Sciatic nerve (tissue), 2 donors: ENCODE measurements at regions not wholly inside any gene's neighbourhood (a gene's known extent, or its start where the extent isn't known, plus 50 kb on each side); places are given as distances from the start of the nearest gene placed in this dataset.
A peak's percentile ranks its signal among the peaks of the same experiment; 100 is the strongest.

Experiments
- ATAC-seq: fragments of 200-7000 bp; cut with Tn5 transposase; one replicate; pipeline ENCODE4 v1.9.1; 2020; ENCODE audit warnings: mild to moderate bottlenecking, moderate library complexity
- DNase-seq: peaks from one replicate; pipeline ENCODE4 v3.0.0-alpha.2; 2020; ENCODE audit warnings: low spot score
- intact Hi-C: fragments of 100-400 bp; cut with DNase I; formaldehyde crosslinking; loops from one replicate; pipeline ENCODE4 v1.14.2; 2022
- donor health status: DM: no; HTN: no; CAD: no.
- donor health status: DM: no; HTN: no; CAD: no.

DNA sequence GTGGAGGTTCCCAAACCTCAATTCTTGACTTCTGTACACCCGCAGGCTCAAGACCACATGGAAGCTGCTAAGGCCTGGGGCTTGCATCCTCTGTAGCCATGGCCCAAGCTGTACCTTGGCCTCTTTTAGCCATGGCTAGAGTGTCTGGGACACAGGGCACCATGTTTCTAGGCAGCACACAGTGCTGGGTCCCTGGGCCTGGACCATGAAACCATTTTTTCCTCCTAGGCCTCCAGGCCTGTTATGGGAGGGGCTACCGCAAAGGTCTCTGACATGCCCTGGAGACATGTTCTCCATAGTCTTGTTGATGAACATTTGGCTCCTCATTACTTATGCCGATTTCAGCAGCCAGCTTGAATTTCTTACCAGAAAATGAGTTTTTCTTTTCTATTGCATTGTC is 701.4 kb downstream of the FGF9 start:
- no peak for ATAC-seq

GRCh38 chr13:22375151-22375550 is 704.3 kb downstream of the FGF9 start:
- intact Hi-C loops, result no loop called here
- ATAC-seq (no peak), DNase-seq (no peak)

More for the DNA sequence above, 701.4 kb downstream of the FGF9 start:
- intact Hi-C loops, result no loop called here
- DNase-seq, result no peak

- no peak for ATAC-seq
- intact Hi-C loops, result no loop called here
- no peak for DNase-seq
Observed at GRCh38 chr13:22387899-22388298, 717.0 kb downstream of the FGF9 start.

GRCh38 chr13:22399801-22400420 is 729.0 kb downstream of the FGF9 start:
- DNase-seq (no peak), ATAC-seq (no peak)
- intact Hi-C loops, result no loop called here

GRCh38 chr13:22402682-22403081 is 731.8 kb downstream of the FGF9 start:
- no peak for DNase-seq
- ATAC-seq, result no peak
- intact Hi-C loops, result no loop called here

DNA sequence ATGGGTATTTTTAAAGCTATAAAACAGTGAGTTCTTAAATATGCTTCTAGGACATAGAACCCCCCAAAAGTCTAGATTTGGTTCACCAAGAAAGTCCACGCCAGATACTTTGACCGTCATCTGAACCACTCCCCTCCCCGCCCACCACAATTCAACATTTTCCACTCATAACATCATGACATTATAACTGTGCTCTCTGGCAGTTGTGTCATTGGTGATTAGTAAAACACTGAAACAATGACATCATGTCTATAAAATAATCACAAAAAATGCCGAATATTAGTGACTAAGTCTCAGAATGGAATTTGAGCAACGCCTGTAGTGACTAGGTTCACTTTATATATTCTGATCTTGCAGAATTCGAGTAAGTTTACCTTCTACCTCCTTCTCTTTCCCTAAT is 732.3 kb downstream of the FGF9 start:
- ATAC-seq (no peak), DNase-seq (no peak)
- intact Hi-C loops, result no loop called here

GRCh38 chr13:22405891-22406290 is 735.0 kb downstream of the FGF9 start:
- no peak for ATAC-seq

GRCh38 chr13:22412452-22412851 is 741.6 kb downstream of the FGF9 start:
- intact Hi-C loops, result no loop called here
- ATAC-seq (no peak), DNase-seq (no peak)

More at GRCh38 chr13:22405891-22406290, 735.0 kb downstream of the FGF9 start:
- DNase-seq, result no peak
- intact Hi-C loops, result no loop called here

DNA sequence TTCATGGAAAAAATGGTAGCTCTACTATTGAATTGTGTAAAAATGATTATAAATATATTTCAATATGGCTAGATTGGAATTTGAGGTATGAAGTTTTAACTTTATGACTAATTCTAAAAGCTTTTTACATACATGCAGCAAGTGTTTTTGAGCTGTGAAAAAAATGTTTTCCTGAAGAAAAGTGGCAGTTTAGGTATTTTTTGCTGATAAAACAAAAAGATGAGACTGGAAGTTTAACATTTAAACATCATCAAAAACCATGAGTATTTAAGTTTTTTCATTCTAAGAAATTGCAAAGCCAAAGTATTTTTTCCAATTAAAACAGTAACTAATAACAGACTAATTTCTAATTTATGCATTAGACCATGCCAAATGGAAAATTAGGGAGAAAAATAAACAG is 751.1 kb downstream of the FGF9 start:
- intact Hi-C loops, result loop anchor here (1.0 kb wide), 1 partner anchor 36 kb away; no protein-coding TSS in a partner anchor
- ATAC-seq, result no peak
- no peak for DNase-seq

DNA sequence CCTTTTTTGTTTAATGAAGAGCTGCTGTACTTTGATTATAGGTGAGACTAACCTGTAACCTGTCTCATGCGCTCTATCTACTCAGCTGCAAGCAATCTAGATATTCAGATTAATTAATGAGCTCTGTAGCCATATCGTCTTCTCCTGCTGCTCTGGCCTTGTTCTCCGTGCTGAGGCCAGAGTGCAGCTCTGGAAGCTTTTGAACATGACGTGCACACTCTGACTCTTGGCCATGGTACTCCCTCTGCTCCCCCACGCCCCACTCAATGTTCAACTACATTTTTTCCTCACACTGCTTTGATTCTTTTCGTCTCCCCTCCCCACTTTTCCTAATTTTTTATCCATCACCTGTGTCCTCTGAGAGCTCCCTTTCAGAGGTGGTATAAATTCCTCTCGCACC is 751.8 kb downstream of the FGF9 start:
- DNase-seq (no peak), ATAC-seq (no peak)
- intact Hi-C loops, result loop anchor here (1.0 kb wide), 1 partner anchor 36 kb away; no protein-coding TSS in a partner anchor

- ATAC-seq (no peak), DNase-seq (no peak)
- intact Hi-C loops, result no loop called here
Observed at GRCh38 chr13:22423261-22423660, 752.4 kb downstream of the FGF9 start.

DNA sequence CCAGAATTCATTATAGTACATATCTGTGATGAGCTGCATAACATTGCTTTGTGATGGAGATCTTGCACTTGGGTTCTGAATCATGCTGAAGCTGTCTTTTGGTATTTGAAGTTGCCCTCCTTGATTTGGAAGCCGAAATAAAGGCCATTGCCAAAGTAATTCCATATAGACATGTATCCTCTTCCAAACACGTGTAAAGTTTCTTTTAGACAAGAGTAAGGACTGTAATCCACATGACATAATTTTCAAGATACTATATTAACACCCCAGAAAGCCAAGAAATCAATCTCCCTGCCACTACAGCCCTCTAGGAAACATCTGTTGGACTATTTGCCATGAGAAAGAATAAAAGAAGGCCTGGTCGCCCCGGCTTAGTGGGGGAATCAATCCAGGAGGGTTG is 754.2 kb downstream of the FGF9 start:
- ATAC-seq (no peak), DNase-seq (no peak)
- intact Hi-C loops, result no loop called here

GRCh38 chr13:22427066-22427465 is 753.7 kb upstream of the SGCG start:
- intact Hi-C loops, result no loop called here
- DNase-seq (no peak), ATAC-seq (no peak)

- no peak for DNase-seq
- ATAC-seq, result no peak
- intact Hi-C loops, result no loop called here
Observed at GRCh38 chr13:22427783-22428182, 753.0 kb upstream of the SGCG start.

DNA sequence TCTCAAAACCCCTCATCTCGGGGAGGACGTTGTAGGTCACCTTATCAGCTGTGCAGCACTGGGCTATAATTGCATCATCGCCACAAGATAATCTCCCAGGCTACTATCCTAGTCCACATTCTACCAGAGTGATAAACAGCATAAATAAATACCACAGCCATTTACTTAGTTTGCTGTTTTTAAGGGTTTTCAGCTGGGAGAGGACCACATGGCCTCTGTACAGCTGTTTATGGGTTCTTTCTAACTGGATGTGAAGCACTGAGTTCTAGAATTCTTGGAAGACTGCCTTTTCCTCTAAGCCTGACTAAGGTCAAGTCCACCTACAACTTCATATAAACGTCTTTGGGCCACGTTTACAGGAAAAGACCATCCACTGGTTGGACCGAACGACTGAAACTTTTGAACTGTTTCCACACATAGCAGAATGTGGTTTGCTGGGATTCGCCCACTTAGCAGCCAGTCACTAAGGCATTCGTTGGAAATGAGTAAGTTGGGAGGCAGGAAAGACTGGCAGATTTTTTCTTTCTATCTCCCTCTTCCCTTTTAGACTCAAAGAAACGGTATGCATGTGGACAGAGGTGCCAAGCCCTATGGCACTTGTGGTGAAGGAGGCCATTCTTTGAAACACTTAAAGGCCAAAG is 752.5 kb upstream of the SGCG start:
- DNase-seq (no peak), ATAC-seq (no peak)
- intact Hi-C loops, result no loop called here

- no peak for ATAC-seq
Observed at GRCh38 chr13:22432690-22433089, 748.1 kb upstream of the SGCG start.

GRCh38 chr13:22447132-22447886 is 733.5 kb upstream of the SGCG start:
- ATAC-seq, result no peak
- DNase-seq, result no peak
- intact Hi-C loops, result no loop called here

More at GRCh38 chr13:22432690-22433089, 748.1 kb upstream of the SGCG start:
- intact Hi-C loops, result no loop called here
- DNase-seq, result no peak

- intact Hi-C loops, result no loop called here
- DNase-seq, result no peak
- ATAC-seq, result no peak
Observed at GRCh38 chr13:22449251-22449650, 731.5 kb upstream of the SGCG start.

GRCh38 chr13:22451327-22451741 is 729.4 kb upstream of the SGCG start:
- ATAC-seq (peak; percentile 94), DNase-seq (no peak)
- intact Hi-C loops, result no loop called here

DNA sequence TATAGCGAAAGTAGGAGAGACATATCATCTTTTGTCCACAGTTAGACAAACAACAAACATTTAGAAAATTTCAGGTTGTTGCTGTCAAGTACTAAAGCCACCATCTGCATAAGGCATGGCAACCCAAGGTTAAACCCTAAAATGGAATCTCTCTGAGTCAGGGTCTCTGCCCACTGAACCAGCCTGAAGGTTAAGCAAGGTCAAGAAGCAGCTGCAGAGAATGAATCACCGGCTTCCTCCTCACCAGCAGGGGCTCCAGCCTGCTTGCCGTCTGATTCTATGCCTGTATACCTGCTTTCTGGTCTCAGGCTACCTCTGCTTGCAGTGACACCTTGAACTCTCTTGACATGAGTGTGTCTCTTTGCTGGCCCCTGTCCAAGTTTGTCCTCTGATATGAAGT is 726.2 kb upstream of the SGCG start:
- no peak for DNase-seq
- ATAC-seq, result no peak
- intact Hi-C loops, result no loop called here
